ENCODE measurements at regions not wholly inside any gene's neighbourhood (a gene's known extent, or its start where the extent isn't known, plus 50 kb on each side); places are given as distances from the start of the nearest gene placed in this dataset.

DNA sequence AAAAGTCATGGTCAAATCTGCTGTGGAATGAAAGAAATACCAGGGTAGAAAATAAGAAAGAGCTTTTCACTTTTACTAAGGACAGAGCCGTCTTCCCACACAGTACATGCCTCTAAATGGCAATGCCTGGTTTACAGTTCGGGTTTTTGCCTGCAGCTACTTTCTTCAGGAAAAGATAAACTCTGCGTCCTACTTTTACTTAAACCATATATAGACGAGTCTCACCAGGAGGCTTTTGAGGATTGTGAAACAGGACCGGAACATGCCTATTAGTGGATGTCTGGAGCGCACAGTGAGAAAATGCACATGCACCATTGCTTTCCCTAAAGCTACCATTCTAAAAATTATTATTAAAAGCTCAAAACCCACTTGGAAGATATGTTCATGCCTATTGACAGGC lies 70.5 kb downstream of the KLF6 start:
- TF ChIP-seq, protein P1, sequence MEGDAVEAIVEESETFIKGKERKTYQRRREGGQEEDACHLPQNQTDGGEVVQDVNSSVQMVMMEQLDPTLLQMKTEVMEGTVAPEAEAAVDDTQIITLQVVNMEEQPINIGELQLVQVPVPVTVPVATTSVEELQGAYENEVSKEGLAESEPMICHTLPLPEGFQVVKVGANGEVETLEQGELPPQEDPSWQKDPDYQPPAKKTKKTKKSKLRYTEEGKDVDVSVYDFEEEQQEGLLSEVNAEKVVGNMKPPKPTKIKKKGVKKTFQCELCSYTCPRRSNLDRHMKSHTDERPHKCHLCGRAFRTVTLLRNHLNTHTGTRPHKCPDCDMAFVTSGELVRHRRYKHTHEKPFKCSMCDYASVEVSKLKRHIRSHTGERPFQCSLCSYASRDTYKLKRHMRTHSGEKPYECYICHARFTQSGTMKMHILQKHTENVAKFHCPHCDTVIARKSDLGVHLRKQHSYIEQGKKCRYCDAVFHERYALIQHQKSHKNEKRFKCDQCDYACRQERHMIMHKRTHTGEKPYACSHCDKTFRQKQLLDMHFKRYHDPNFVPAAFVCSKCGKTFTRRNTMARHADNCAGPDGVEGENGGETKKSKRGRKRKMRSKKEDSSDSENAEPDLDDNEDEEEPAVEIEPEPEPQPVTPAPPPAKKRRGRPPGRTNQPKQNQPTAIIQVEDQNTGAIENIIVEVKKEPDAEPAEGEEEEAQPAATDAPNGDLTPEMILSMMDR (IDR thresholded peaks at IDR 0.05), result no peak
- no peak for TF ChIP-seq POLR2A (IDR thresholded peaks at IDR 0.05)

Data from right lobe of liver (tissue), 4 donors.